ENCODE measurements at regions not wholly inside any gene's neighbourhood (a gene's known extent, or its start where the extent isn't known, plus 50 kb on each side); places are given as distances from the start of the nearest gene placed in this dataset.

DNA sequence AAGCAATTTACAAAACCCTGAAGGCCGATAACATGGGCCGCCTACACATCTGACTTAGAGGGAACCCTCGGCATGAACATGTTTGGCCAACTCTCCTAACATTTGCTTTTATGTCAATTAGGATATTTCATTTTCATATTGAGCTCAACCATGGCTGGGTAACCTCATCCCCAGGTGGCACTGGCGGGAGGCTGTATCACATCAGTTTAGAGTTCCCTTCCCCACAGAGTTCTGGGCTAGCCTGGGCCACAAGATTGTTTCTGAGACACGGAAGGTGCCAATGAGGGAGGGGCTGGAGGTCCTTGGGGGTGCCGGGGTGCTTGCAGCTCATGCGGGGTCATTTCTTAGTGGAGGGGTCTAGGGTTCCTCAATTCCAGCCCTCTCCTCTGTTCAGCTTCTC lies 386.5 kb upstream of the MKI67 start:
- no peak overlapping the region for H3K4me3 ChIP-seq (ENCODE audit: low read depth, low read length)
- no peak overlapping the region for H3K27ac ChIP-seq (ENCODE audit: low read depth)
- no peaks in the 10 kb centered on the region for H3K36me3 ChIP-seq (ENCODE audit: insufficient read depth)
- 95% methylated on average over 7 of the region's 7 CpGs for WGBS
- DNase-seq (ENCODE audit: extremely low spot score) = no peak
- no peaks in the 10 kb centered on the region for H3K4me1 ChIP-seq (ENCODE audit: insufficient read depth)

DNA sequence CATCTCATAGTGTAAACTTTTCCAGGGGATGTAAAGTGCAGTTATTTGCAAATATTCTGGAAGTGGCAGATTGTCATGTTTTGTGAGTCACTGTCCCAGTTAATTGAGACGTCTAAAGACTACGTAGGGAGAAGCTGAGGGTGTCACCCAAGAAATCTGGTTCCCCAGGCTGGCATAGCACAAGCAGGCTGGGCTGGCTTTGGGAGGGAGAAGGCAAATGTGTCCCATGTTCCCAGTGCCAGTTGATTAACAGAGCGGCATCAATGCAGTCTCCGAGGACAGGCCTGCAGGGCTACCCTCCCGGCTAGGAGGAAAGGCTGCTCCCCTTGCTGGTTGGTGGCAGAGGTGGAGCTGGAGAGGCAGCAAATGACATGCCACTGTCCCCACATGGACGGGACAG lies 388.3 kb upstream of the MKI67 start:
- no peak overlapping the region for H3K4me3 ChIP-seq (ENCODE audit: low read depth, low read length)
- DNase-seq (ENCODE audit: extremely low spot score) = no peak
- no peaks in the 10 kb centered on the region for H3K4me1 ChIP-seq (ENCODE audit: insufficient read depth)
- no peak overlapping the region for H3K27ac ChIP-seq (ENCODE audit: low read depth)
- no peaks in the 10 kb centered on the region for H3K36me3 ChIP-seq (ENCODE audit: insufficient read depth)
- 76% methylated on average over 6 of the region's 6 CpGs for WGBS

DNA sequence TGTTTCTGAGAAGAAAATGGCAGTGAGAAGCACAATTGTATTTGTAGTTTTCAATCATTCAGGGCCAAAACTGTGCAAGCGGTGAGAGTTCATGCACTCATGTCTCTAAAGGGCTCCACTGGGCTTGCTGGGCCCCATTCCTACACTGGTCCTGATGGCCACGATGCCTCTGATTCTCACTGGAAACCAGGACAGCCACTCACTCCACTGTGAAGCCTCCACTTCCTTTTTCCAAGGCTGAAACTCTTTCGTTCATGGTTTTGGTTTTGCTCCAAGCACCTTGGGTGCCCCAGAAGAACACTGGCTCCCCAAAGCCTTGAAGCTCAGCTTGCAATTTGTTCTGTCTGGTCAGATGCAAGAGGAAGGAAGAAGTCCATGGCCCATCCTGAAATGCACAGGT lies 390.0 kb upstream of the MKI67 start:
- DNase-seq (ENCODE audit: extremely low spot score) = no peak
- Histone ChIP-seq H3K4me3 (ENCODE audit: low read depth, low read length) (no peak overlapping the region), H3K4me1 (ENCODE audit: insufficient read depth) (no peaks in the 10 kb centered on the region), H3K36me3 (ENCODE audit: insufficient read depth) (no peaks in the 10 kb centered on the region), H3K27ac (ENCODE audit: low read depth) (no peak overlapping the region)
- 86% methylated on average over 3 of the region's 3 CpGs for WGBS

DNA sequence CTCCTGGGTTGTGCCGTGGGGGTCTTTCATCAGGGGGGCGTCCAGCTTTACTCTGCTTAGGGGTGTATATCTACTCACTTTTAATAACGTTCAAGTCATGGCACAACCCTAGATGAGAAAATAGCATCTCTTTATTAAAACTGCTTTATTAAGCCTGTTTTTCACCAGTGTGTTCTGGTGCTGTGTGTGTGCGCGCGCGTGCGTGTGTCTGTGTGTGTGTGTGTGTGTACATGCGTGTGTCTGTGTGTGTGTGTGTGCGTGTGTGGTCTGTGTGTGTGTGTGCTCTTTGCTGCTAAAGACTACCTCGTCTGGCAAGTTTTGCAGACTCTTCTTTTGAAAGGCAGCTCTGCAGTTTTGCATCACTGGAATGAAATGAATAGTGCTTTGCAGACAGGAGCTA lies 390.9 kb upstream of the MKI67 start:
- Histone ChIP-seq H3K4me3 (ENCODE audit: low read depth, low read length) (no peak overlapping the region), H3K4me1 (ENCODE audit: insufficient read depth) (no peaks in the 10 kb centered on the region), H3K27ac (ENCODE audit: low read depth) (no peak overlapping the region), H3K36me3 (ENCODE audit: insufficient read depth) (no peaks in the 10 kb centered on the region)
- 81% methylated on average over 11 of the region's 11 CpGs for WGBS
- no peak for DNase-seq (ENCODE audit: extremely low spot score)

DNA sequence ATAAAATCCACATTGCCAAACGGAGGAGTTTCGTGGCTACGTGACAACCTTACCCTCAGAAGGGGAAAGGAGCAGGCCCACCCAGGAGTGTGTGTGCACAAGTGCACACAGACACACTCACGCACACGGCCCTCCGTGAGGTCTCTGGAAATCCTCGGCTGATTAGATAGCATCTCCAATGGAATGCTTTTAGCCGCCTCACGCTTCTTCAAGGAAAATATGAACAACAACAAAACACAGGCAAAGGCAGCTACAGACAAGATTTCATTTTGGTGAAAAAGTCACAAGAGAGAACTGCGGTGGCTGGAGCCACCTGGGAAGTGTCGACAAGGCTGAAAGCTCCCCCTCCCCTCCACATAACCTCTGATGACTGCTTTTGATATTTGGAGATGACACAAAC lies 391.8 kb upstream of the MKI67 start:
- no peaks in the 10 kb centered on the region for H3K4me1 ChIP-seq (ENCODE audit: insufficient read depth)
- DNase-seq (ENCODE audit: extremely low spot score) = no peak
- H3K4me3 ChIP-seq (ENCODE audit: low read depth, low read length) = no peak overlapping the region
- no peaks in the 10 kb centered on the region for H3K36me3 ChIP-seq (ENCODE audit: insufficient read depth)
- WGBS = 44% methylated on average over 11 of the region's 11 CpGs
- H3K27ac ChIP-seq (ENCODE audit: low read depth) = no peak overlapping the region

DNA sequence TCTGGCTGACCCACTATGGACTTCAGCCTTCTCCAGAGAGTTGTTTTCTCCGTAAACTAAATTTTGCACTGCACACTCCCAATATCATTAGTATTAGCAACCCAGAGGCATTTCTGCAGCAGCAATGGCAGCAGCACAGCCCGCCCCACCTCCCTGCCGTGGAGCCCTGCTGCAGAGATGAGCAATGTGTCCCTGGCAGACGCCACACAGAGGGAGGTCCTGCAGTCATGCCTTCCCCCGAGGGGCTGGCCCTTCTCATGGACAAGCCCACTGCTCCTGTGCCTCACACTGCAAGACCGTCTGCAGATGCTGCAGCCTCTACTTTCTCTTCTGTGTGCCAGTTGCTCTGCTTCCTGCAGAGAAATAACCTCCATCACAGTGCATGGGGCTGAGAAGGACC lies 393.4 kb upstream of the MKI67 start:
- WGBS = 50% methylated on average over 6 of the region's 6 CpGs
- Histone ChIP-seq H3K4me3 (ENCODE audit: low read depth, low read length) (no peak overlapping the region), H3K36me3 (ENCODE audit: insufficient read depth) (no peaks in the 10 kb centered on the region), H3K4me1 (ENCODE audit: insufficient read depth) (no peaks in the 10 kb centered on the region), H3K27ac (ENCODE audit: low read depth) (no peak overlapping the region)
- no peak for DNase-seq (ENCODE audit: extremely low spot score)

DNA sequence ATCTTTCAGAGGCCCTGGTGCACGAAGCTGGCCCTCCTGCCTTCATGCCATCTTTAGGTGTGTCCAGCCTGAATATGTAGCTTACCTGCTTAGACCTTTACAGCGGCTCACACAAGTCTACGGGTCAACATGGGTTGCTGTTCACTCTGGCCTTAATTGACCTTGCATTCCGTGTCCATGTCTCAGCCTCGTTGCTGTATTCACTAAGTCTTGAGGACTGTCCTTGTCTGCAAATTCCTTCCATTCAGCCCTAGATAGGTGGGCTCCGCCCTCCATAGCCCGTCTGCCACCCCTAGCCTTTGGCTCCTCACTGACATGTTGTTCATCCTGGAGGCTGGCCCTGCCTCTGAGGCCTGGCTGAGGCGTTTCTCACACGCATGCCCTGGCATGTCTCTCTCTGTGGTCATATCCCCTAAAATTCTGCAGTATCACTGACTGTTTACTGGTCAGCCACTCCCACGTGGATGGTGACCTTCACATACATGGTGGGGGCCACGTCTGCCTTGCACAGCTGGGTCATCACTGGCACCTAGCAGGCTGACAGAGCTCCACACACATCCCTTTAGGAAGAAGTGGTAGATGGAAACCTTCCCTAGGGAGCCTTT lies 394.1 kb upstream of the MKI67 start:
- H3K36me3 ChIP-seq (ENCODE audit: insufficient read depth) = no peaks in the 10 kb centered on the region
- WGBS = 89% methylated on average over 11 of the region's 11 CpGs
- H3K4me3 ChIP-seq (ENCODE audit: low read depth, low read length) = no peak overlapping the region
- DNase-seq (ENCODE audit: extremely low spot score) = no peak
- H3K4me1 ChIP-seq (ENCODE audit: insufficient read depth) = no peaks in the 10 kb centered on the region
- H3K27ac ChIP-seq (ENCODE audit: low read depth) = no peak overlapping the region

DNA sequence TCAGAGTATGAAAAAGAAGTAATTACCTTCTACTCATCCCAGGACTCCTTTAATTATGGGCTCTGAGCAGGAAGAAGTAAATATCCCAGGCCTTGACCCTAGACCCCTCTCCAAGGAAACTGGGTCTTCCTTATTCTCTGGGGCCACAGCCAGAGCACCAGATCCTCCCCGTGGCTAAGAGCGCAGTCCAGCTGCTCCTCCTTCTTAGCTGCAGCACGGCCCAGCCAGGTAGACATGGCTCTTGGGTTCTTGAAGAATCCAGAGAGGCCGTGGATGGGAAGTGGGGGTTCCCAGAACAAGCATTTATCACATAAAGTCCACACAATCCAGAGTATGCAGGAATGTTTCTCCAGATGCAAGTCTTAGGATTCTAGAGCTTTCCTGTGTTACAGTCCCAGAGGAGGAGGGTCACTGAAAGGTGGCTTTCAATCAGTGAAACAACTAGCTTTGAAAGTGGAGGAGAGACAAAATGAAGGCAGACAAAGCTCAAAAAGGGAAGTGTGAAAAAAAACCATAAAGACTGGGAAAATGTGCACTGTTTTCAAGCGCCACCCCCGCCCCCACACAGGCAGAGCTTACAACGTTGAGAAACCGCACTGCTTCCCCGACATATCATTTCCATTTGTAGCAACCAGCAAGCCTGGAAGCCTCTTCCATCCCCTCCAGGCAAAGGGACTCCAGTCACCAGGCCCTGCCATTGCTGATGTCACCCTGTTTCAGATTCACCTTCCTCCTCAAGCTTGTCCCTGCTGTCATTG lies 396.5 kb upstream of the MKI67 start:
- Histone ChIP-seq H3K27ac (ENCODE audit: low read depth) (no peak overlapping the region), H3K4me3 (ENCODE audit: low read depth, low read length) (no peak overlapping the region), H3K36me3 (ENCODE audit: insufficient read depth) (no peaks in the 10 kb centered on the region), H3K4me1 (ENCODE audit: insufficient read depth) (no peaks in the 10 kb centered on the region)
- WGBS = 83% methylated on average over 9 of the region's 9 CpGs
- no peak for DNase-seq (ENCODE audit: extremely low spot score)

DNA sequence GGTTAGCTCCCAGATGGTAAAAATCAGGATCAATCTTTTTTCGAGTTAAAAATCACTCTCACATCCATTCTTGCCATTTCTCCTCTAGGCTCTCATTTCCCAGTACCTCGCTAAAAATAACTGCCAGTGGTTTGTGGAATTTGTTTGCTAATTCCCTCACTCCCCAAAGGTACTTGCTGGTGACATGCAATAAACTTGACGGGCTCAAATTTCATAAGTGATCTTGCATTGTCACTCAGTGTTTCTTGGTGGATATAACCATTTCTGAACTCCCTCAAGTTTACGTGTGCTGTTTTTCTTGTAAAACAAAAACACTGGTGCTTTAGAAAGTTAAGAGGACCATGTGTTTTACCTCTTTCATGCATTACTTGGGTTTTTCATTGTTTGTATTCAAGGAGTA lies 399.2 kb upstream of the MKI67 start:
- no peak for DNase-seq (ENCODE audit: extremely low spot score)
- H3K36me3 ChIP-seq (ENCODE audit: insufficient read depth) = no peaks in the 10 kb centered on the region
- 53% methylated on average over 4 of the region's 4 CpGs for WGBS
- no peak overlapping the region for H3K27ac ChIP-seq (ENCODE audit: low read depth)
- H3K4me3 ChIP-seq (ENCODE audit: low read depth, low read length) = no peak overlapping the region
- H3K4me1 ChIP-seq (ENCODE audit: insufficient read depth) = no peaks in the 10 kb centered on the region

DNA sequence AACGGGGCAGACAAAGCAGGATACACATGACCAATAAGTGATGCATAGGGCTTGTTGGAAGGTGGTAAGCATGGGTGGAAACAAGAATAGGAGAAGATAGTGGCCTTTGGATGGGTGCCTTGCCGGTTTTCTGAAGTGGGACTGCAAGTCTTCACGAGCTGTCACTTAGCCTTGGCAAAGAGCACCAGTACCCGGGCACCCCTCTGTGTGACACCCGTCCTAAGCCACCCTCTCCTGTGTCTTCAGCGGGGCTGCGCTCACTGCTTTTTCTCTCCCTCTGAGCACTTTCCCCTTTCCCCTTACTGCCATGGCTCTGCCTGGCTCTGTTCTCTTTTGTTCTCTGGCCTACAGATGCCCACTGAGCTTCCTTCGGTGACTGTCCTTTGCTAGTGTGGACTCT lies 399.7 kb upstream of the MKI67 start:
- no peaks in the 10 kb centered on the region for H3K36me3 ChIP-seq (ENCODE audit: insufficient read depth)
- H3K4me3 ChIP-seq (ENCODE audit: low read depth, low read length) = no peak overlapping the region
- H3K27ac ChIP-seq (ENCODE audit: low read depth) = no peak overlapping the region
- WGBS = 91% methylated on average over 8 of the region's 8 CpGs
- no peaks in the 10 kb centered on the region for H3K4me1 ChIP-seq (ENCODE audit: insufficient read depth)
- no peak for DNase-seq (ENCODE audit: extremely low spot score)

DNA sequence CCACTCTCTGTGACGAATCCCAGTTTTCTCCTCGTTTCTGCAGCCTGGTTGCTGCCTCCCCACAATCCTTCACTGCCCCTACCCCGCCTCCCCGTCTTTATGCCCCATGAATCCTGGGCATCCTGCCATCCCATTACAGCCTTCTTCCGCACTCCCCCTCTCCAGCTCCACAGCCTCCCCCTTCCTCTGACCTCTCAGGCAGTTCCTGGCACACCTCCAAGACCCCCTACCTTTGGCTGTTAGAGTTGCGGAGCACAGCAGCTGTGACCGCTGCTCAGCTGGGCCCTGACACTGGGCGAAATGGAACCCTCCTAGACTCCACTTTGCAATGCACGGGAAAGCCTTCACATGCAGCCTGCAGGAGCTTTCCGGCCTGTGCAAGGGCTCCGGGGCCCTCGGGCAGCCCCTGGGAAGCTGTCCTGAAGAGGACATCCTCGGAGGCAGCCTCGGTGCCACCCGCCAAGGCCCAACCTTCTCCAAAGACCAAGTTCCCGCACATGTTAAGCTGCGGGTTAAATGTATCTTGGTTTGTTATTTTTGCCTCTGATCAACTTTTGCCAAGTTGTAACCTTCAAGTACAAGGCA lies 400.7 kb upstream of the MKI67 start:
- peak; percentile 25 for DNase-seq (ENCODE audit: extremely low spot score)
- H3K4me3 ChIP-seq (ENCODE audit: low read depth, low read length) = no peak overlapping the region

DNA sequence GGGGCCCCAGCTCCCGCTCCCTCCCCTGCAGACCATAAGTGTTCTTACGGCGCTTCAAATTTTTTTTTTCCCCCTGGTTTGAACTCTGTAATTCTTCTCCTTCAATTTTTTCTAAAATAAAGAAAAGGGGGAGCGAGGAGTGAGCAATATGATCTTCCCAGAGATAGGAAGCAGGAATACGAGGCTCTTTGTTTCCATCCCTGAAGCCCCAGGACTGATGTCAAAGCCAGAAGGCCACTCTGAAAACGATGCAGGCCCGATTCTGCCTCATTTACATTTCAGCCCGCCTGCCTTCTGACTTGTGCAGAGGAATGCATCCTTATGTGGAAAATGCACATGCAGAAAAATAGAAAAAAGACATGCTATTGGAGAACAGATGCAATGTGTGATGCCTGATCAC lies 401.5 kb upstream of the MKI67 start:
- Histone ChIP-seq H3K36me3 (ENCODE audit: insufficient read depth) (no peaks in the 10 kb centered on the region), H3K4me1 (ENCODE audit: insufficient read depth) (no peaks in the 10 kb centered on the region), H3K4me3 (ENCODE audit: low read depth, low read length) (no peak overlapping the region), H3K27ac (ENCODE audit: low read depth) (no peak overlapping the region)
- no peak for DNase-seq (ENCODE audit: extremely low spot score)
- 68% methylated on average over 8 of the region's 8 CpGs for WGBS

More for the DNA sequence above, 400.7 kb upstream of the MKI67 start:
- 47% methylated on average over 17 of the region's 17 CpGs for WGBS
- H3K4me1 ChIP-seq (ENCODE audit: insufficient read depth) = no peaks in the 10 kb centered on the region
- no peak overlapping the region for H3K27ac ChIP-seq (ENCODE audit: low read depth)
- no peaks in the 10 kb centered on the region for H3K36me3 ChIP-seq (ENCODE audit: insufficient read depth)

DNA sequence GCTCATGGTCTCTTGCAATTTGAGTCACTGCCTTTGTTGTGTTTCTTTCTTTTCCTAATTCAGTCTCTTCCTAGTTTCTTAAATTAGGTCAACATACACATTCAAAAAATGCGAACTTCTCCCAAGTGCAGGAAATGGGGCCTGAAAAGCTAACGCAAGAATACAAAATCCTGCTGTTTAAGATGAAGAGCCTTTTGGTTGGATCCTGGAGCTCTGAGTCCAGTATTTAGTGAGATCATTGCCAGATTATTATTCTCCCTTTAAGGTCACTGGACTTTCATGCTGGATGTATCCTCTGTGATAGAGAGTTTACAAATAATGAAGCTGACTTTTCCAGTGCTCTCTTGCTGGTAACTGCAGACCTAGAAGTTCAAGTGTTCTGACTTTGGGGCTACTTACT lies 401.9 kb upstream of the MKI67 start:
- no peak for DNase-seq (ENCODE audit: extremely low spot score)
- Histone ChIP-seq H3K4me3 (ENCODE audit: low read depth, low read length) (no peak overlapping the region), H3K4me1 (ENCODE audit: insufficient read depth) (no peaks in the 10 kb centered on the region), H3K36me3 (ENCODE audit: insufficient read depth) (no peaks in the 10 kb centered on the region), H3K27ac (ENCODE audit: low read depth) (no peak overlapping the region)
- WGBS = 78% methylated on average over 2 of the region's 2 CpGs

DNA sequence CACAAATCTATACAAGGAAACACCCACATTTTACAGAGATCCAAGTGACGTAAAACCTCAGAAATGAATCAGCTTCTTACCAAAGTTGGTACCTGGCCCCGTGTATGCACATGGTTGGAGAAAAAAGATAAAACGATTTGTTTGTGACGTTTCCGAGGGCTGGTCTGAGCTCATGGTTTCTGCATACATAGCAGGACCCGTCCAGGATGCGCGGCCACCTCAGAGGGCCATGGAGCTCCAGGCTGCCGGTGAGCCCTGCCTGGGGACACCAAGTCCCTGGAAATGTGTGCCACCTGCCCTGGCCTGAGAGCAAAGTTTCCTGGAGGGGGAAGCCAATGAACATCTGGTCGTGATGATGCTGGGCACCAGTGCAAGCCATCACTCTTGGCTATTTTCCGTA lies 402.6 kb upstream of the MKI67 start:
- WGBS = 86% methylated on average over 11 of the region's 11 CpGs
- DNase-seq (ENCODE audit: extremely low spot score) = no peak
- Histone ChIP-seq H3K36me3 (ENCODE audit: insufficient read depth) (no peaks in the 10 kb centered on the region), H3K27ac (ENCODE audit: low read depth) (no peak overlapping the region), H3K4me3 (ENCODE audit: low read depth, low read length) (no peak overlapping the region), H3K4me1 (ENCODE audit: insufficient read depth) (no peaks in the 10 kb centered on the region)
